Spleen (tissue), 7 donors: ENCODE measurements at regions not wholly inside any gene's neighbourhood (a gene's known extent, or its start where the extent isn't known, plus 50 kb on each side); places are given as distances from the start of the nearest gene placed in this dataset.
"Not testable (repeated sequence)": the region's sequence is repeated elsewhere in the genome, so short reads cannot be mapped to it uniquely, and the experiment has no call there.

Source experiments
- POLR2AphosphoS5 ChIP-seq, 3 donors: sonication (generic); formaldehyde crosslinking; IDR thresholded peaks; one replicate each; pipeline ENCODE4 v1.5.1; 2017; ENCODE audit warnings: antibody characterized with exemption in 3 of 3
- TF ChIP-seq, protein P1 (sequence below), 11 experiments: fragments of 200-600 bp in 7 of 11; fragments of 450-650 bp in 4 of 11; sonication (generic) in 4 of 11; IDR thresholded peaks in 8 of 11; conservative IDR thresholded peaks in 3 of 11; 1 replicate in 7 of 11; 2 replicates in 4 of 11; pipeline versions ENCODE4 v1.4.0 to v1.8.0; 2016 to 2021; ENCODE audit warnings: antibody characterized with exemption in 11 of 11, inconsistent platforms in 4 of 11, mild to moderate bottlenecking in 1 of 11
- donor health status: DM: no; HTN: no; CAD: no; lungs with moderate emphysema.
- donor health status: DM: no; HTN: no; CAD: no.
- donor health status: DM: no; HTN: no; CAD: no.

DNA sequence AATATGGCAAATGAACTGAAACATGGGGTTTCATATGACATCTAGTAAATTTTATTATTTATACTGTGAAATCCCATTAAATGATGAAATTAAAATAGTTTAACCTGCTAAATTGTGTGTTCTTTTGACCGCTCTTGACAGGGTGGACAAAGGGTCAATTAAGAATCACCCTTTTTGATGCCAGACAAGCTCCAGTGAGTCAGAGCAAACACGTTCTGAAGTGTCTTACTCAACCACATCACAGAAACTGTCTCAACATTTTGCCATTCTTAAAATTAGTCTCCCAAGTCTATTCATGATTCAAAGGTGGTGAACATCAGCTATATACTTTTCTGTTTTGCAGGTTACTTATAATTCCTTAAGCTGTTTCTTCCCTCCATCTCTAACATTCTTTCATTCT, 213.4 kb downstream of the SPATA31A1 start:
- TF ChIP-seq, protein P1, sequence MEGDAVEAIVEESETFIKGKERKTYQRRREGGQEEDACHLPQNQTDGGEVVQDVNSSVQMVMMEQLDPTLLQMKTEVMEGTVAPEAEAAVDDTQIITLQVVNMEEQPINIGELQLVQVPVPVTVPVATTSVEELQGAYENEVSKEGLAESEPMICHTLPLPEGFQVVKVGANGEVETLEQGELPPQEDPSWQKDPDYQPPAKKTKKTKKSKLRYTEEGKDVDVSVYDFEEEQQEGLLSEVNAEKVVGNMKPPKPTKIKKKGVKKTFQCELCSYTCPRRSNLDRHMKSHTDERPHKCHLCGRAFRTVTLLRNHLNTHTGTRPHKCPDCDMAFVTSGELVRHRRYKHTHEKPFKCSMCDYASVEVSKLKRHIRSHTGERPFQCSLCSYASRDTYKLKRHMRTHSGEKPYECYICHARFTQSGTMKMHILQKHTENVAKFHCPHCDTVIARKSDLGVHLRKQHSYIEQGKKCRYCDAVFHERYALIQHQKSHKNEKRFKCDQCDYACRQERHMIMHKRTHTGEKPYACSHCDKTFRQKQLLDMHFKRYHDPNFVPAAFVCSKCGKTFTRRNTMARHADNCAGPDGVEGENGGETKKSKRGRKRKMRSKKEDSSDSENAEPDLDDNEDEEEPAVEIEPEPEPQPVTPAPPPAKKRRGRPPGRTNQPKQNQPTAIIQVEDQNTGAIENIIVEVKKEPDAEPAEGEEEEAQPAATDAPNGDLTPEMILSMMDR (IDR thresholded peaks at IDR 0.05 in 8 of 11, conservative IDR thresholded peaks at IDR 0.05 in 3 of 11) = not testable (repeated sequence)
- TF ChIP-seq POLR2AphosphoS5 (IDR thresholded peaks at IDR 0.05) = not testable (repeated sequence)
